Renal pelvis (tissue), 1 donor: ENCODE measurements at regions not wholly inside any gene's neighbourhood (a gene's known extent, or its start where the extent isn't known, plus 50 kb on each side); places are given as distances from the start of the nearest gene placed in this dataset.

ENCODE experiments used
- DNase-seq: peaks from one replicate; pipeline ENCODE4 v3.0.0-alpha.2; 2013

- no peak for DNase-seq
These were observed 213.0 kb downstream of the PDCD6IP start for GRCh38 chr3:34011171-34012101.

GRCh38 chr3:34012102-34012461 is 213.7 kb downstream of the PDCD6IP start:
- no peak for DNase-seq

- DNase-seq, result no peak
These were observed 215.6 kb downstream of the PDCD6IP start for GRCh38 chr3:34013818-34014570.

GRCh38 chr3:34015204-34016142 is 217.0 kb downstream of the PDCD6IP start:
- no peak for DNase-seq

GRCh38 chr3:34016925-34017587 is 218.6 kb downstream of the PDCD6IP start:
- no peak for DNase-seq

GRCh38 chr3:34017757-34018156 is 219.3 kb downstream of the PDCD6IP start:
- no peak for DNase-seq

GRCh38 chr3:34019158-34019557 is 220.7 kb downstream of the PDCD6IP start:
- no peak for DNase-seq

GRCh38 chr3:34020170-34020569 is 221.7 kb downstream of the PDCD6IP start:
- DNase-seq, result no peak

- DNase-seq, result no peak
These were observed 222.6 kb downstream of the PDCD6IP start for GRCh38 chr3:34020726-34021680.

GRCh38 chr3:34022147-34022546 is 223.7 kb downstream of the PDCD6IP start:
- no peak for DNase-seq

GRCh38 chr3:34024447-34025240 is 226.2 kb downstream of the PDCD6IP start:
- no peak for DNase-seq

- peak; percentile 15 for DNase-seq
These were observed 235.4 kb downstream of the PDCD6IP start for GRCh38 chr3:34033839-34034238.

- DNase-seq, result no peak
These were observed 236.4 kb downstream of the PDCD6IP start for GRCh38 chr3:34034840-34035239.

- DNase-seq, result no peak
These were observed 237.3 kb downstream of the PDCD6IP start for GRCh38 chr3:34035775-34036174.

- no peak for DNase-seq
These were observed 238.8 kb downstream of the PDCD6IP start for GRCh38 chr3:34037260-34037659.

GRCh38 chr3:34038131-34038530 is 239.7 kb downstream of the PDCD6IP start:
- no peak for DNase-seq

GRCh38 chr3:34046154-34046553 is 247.7 kb downstream of the PDCD6IP start:
- DNase-seq, result no peak

- DNase-seq, result no peak
These were observed 255.2 kb downstream of the PDCD6IP start for GRCh38 chr3:34053626-34054025.

GRCh38 chr3:34056181-34056910 is 257.9 kb downstream of the PDCD6IP start:
- DNase-seq, result no peak
